ENCODE measurements at regions not wholly inside any gene's neighbourhood (a gene's known extent, or its start where the extent isn't known, plus 50 kb on each side); places are given as distances from the start of the nearest gene placed in this dataset.

- H3K27ac Mint-ChIP-seq = peak overlapping the region; percentile 76
- H3K4me1 Mint-ChIP-seq (ENCODE audit: unreplicated experiment) = peaks cover 23% of the 10 kb centered on the region
- H3K9me3 Mint-ChIP-seq = no peaks in the 10 kb centered on the region
These were observed 334.3 kb upstream of the SEMA3A start for GRCh38 chr7:84528756-84529479.

DNA sequence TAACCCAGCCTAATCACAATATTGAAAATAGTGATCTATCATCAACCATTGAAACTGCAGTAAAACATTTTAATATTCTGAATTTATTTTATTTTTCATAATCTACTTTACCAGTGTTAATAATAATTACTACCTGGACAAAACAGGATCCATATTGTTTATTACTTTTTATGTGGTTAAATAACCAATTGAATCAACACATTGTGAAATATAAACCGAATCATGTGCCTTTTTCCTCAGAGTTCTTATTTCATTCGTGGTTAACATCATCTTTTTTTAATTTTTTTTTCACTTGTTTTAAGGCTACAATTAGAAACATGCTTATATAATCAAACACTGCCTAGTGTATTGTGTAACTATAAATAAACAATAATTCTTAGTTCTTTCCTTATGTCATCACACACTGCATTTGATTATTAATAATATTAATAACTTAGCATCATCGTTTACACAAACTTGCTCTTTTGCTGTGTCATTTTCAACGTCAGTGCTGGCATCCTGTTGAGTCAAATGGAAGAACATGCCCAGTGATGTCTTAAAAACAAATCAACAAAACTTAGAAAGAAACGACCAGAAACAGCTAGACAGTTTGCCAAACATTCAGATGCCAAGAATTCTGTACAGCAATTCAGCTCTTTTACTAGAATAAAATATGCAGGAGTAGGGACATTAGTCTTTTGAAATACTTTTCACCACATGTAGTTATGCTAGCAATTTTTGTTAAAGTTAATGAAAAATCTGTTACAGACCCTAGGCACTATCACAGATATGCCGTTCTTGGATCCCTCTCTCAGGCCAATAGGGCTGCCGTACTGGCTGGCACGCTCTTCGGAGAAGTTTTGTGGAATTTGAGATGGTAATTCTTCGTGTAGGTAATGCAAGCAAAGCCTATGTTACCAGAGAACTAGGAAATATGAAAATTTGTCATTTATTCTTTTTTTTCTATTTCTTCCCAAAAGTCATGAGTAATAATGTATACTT lies 330.4 kb upstream of the SEMA3A start:
- Mint-ChIP-seq H3K4me3 (no peak overlapping the region), H3K9me3 (no peaks in the 10 kb centered on the region), H3K27me3 (no peaks in the 10 kb centered on the region), H3K36me3 (no peaks in the 10 kb centered on the region), H3K4me1 (ENCODE audit: unreplicated experiment) (peaks cover 15% of the 10 kb centered on the region), H3K27ac (no peak overlapping the region)
- DNase-seq (ENCODE audit: extremely low spot score, unreplicated experiment) = no peak
- TF ChIP-seq, protein P1, sequence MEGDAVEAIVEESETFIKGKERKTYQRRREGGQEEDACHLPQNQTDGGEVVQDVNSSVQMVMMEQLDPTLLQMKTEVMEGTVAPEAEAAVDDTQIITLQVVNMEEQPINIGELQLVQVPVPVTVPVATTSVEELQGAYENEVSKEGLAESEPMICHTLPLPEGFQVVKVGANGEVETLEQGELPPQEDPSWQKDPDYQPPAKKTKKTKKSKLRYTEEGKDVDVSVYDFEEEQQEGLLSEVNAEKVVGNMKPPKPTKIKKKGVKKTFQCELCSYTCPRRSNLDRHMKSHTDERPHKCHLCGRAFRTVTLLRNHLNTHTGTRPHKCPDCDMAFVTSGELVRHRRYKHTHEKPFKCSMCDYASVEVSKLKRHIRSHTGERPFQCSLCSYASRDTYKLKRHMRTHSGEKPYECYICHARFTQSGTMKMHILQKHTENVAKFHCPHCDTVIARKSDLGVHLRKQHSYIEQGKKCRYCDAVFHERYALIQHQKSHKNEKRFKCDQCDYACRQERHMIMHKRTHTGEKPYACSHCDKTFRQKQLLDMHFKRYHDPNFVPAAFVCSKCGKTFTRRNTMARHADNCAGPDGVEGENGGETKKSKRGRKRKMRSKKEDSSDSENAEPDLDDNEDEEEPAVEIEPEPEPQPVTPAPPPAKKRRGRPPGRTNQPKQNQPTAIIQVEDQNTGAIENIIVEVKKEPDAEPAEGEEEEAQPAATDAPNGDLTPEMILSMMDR (conservative IDR thresholded peaks at IDR 0.05) = no peak

More at GRCh38 chr7:84528756-84529479, 334.3 kb upstream of the SEMA3A start:
- no peaks in the 10 kb centered on the region for H3K27me3 Mint-ChIP-seq
- DNase-seq (ENCODE audit: extremely low spot score, unreplicated experiment) = no peak
- H3K36me3 Mint-ChIP-seq = no peaks in the 10 kb centered on the region
- H3K4me3 Mint-ChIP-seq = no peak overlapping the region
- TF ChIP-seq, protein P1 (conservative IDR thresholded peaks at IDR 0.05) = no peak

- Mint-ChIP-seq H3K27ac (no peak overlapping the region), H3K4me1 (ENCODE audit: unreplicated experiment) (no peaks in the 10 kb centered on the region), H3K9me3 (no peaks in the 10 kb centered on the region), H3K4me3 (no peak overlapping the region), H3K36me3 (no peaks in the 10 kb centered on the region), H3K27me3 (no peaks in the 10 kb centered on the region)
- TF ChIP-seq, protein P1 (conservative IDR thresholded peaks at IDR 0.05) = no peak
- DNase-seq (ENCODE audit: extremely low spot score, unreplicated experiment) = no peak
These were observed 318.5 kb upstream of the SEMA3A start for GRCh38 chr7:84513061-84513460.

GRCh38 chr7:84512055-84512454 lies 317.5 kb upstream of the SEMA3A start:
- Mint-ChIP-seq H3K27ac (no peak overlapping the region), H3K27me3 (no peaks in the 10 kb centered on the region), H3K36me3 (no peaks in the 10 kb centered on the region), H3K9me3 (no peaks in the 10 kb centered on the region), H3K4me3 (no peak overlapping the region), H3K4me1 (ENCODE audit: unreplicated experiment) (no peaks in the 10 kb centered on the region)
- TF ChIP-seq, protein P1 (conservative IDR thresholded peaks at IDR 0.05) = no peak
- DNase-seq (ENCODE audit: extremely low spot score, unreplicated experiment) = no peak

GRCh38 chr7:84510505-84510904 lies 315.9 kb upstream of the SEMA3A start:
- Mint-ChIP-seq H3K9me3 (no peaks in the 10 kb centered on the region), H3K27ac (no peak overlapping the region), H3K4me3 (no peak overlapping the region), H3K27me3 (peaks cover 5% of the 10 kb centered on the region), H3K36me3 (no peaks in the 10 kb centered on the region), H3K4me1 (ENCODE audit: unreplicated experiment) (no peaks in the 10 kb centered on the region)
- no peak for DNase-seq (ENCODE audit: extremely low spot score, unreplicated experiment)
- TF ChIP-seq, protein P1 (conservative IDR thresholded peaks at IDR 0.05) = no peak

Data from type B pancreatic cell (in vitro differentiated cells).